ENCODE measurements at regions not wholly inside any gene's neighbourhood (a gene's known extent, or its start where the extent isn't known, plus 50 kb on each side); places are given as distances from the start of the nearest gene placed in this dataset.

DNA sequence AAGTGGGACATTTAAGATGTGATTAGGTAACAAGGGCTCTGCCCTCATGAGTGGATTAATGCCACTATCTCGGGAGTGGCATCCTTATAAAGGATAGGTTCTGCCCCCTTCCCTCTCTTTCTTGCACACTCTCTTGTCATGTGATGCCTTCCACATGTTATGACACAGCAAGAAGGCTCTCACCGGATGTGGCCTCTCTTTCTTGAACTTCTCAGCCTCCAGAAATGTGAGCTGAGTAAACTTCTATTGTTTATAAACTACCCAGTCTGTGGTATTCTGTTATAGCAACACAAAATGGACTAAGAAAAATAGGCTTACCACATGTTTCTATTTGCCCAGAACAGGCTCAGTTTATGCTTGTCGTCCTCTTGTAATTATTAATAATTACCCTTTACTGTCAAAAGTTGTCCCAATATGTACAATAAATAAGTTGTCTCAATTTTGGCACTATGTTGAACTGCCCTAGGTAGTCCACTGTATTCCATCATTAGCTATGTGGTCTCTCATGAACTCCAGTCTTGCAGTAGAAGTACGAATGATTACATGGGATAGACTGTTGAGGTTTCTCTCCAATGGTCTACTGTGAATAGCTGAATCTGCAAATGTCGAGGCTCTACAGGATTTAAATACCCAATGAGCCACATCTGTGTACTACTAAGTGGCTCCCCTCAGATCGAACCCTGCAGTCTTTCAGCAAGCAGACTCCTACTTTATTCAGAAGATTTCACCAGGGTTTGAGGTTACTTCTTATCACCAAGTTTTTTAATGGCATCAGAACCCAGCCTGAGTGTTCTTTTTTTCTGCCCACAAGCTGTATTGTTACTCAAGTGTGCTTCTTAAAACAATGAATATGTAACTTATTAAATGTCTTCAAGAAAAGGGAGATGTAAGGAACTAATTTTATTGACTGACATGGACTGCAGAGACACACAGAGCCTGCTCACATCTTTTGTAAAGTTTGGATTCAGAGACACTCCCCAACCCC is 102.0 kb upstream of the LEF1 start:
- no peaks in the 10 kb centered on the region for H3K4me1 Mint-ChIP-seq
- H3K9me3 Mint-ChIP-seq (ENCODE audit: insufficient read depth): no peaks in the 10 kb centered on the region
- ChIA-PET CTCF (no interaction called here), POLR2A (no interaction called here)
- H3K9ac ChIP-seq (ENCODE audit: low read length): no peak overlapping the region
- no peaks in the 10 kb centered on the region for H3K4me1 ChIP-seq (ENCODE audit: control insufficient read depth in 2 of 2, insufficient read depth in 2 of 2, low read length in 2 of 2)
- H3K79me2 ChIP-seq (ENCODE audit: control insufficient read depth, insufficient read depth, low read length): no peaks in the 10 kb centered on the region
- TF ChIP-seq, protein P1, sequence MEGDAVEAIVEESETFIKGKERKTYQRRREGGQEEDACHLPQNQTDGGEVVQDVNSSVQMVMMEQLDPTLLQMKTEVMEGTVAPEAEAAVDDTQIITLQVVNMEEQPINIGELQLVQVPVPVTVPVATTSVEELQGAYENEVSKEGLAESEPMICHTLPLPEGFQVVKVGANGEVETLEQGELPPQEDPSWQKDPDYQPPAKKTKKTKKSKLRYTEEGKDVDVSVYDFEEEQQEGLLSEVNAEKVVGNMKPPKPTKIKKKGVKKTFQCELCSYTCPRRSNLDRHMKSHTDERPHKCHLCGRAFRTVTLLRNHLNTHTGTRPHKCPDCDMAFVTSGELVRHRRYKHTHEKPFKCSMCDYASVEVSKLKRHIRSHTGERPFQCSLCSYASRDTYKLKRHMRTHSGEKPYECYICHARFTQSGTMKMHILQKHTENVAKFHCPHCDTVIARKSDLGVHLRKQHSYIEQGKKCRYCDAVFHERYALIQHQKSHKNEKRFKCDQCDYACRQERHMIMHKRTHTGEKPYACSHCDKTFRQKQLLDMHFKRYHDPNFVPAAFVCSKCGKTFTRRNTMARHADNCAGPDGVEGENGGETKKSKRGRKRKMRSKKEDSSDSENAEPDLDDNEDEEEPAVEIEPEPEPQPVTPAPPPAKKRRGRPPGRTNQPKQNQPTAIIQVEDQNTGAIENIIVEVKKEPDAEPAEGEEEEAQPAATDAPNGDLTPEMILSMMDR (IDR thresholded peaks at IDR 0.05): no peak
- TF ChIP-seq EZH2 (IDR thresholded peaks at IDR 0.05; ENCODE audit: borderline replicate concordance, insufficient read depth, low read depth, low read length, poor library complexity, severe bottlenecking): no peak
- H3K27me3 ChIP-seq (replicated peaks in 1 of 4; ENCODE audit: control extremely low read depth in 1 of 4, control insufficient read depth in 3 of 4, insufficient read depth in 4 of 4, low read length in 3 of 4): no peaks in the 10 kb centered on the region
- ATAC-seq (ENCODE audit: low read depth) (no peak), DNase-seq (no peak)
- H3K27me3 Mint-ChIP-seq: no peaks in the 10 kb centered on the region
- no peak overlapping the region for H3K27ac ChIP-seq (ENCODE audit: low read length in 2 of 2)
- H3K4me3 Mint-ChIP-seq: no peak overlapping the region
- no peaks in the 10 kb centered on the region for H3K36me3 ChIP-seq (replicated peaks in 1 of 2; ENCODE audit: control extremely low read depth in 1 of 2, control insufficient read depth in 1 of 2, extremely low read depth in 1 of 2, insufficient read depth in 2 of 2, low read length in 1 of 2)
- no peak overlapping the region for H3K27ac Mint-ChIP-seq
- no peaks in the 10 kb centered on the region for H4K20me1 ChIP-seq (ENCODE audit: control insufficient read depth, insufficient read depth, low read length, poor library complexity, severe bottlenecking)
- H2AFZ ChIP-seq (ENCODE audit: insufficient read depth, low read depth, low read length, poor library complexity, severe bottlenecking): no peak overlapping the region
- 76% methylated on average over 4 of the region's 6 CpGs for WGBS (ENCODE audit: insufficient coverage)
- no peak overlapping the region for H3K4me2 ChIP-seq (replicated peaks; ENCODE audit: low read depth, low read length, poor library complexity, severe bottlenecking)
- H3K4me3 ChIP-seq (ENCODE audit: control extremely low read depth in 1 of 5, extremely low read depth in 1 of 5, insufficient read depth in 1 of 5, low read depth in 2 of 5, low read length in 4 of 5): no peak overlapping the region
- intact Hi-C loops (cut with micrococcal nuclease): no loop called here
- H3K9me3 ChIP-seq (ENCODE audit: control extremely low read depth in 1 of 3, control insufficient read depth in 2 of 3, insufficient read depth in 1 of 3, low read length in 2 of 3): no peaks in the 10 kb centered on the region

DNA sequence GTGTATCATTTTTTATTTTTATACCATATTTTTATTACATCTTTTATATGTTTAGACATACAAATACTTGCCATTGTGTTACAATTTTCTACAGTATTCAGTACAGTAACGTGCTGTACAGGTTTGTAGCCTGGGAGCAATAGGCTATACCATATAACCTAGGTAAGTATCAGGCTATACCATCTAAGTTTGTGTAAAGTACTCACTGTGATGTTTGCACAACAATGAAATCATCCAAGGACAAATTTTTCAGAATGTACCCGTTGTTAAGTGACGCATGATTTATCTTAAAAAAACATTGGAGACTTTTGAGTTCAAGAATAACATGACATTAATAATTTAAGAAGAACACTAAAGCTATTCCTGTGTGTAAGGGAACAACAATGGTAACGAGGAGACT is 96.0 kb upstream of the LEF1 start:
- Mint-ChIP-seq H3K9me3 (ENCODE audit: insufficient read depth) (no peaks in the 10 kb centered on the region), H3K27me3 (peaks cover 3% of the 10 kb centered on the region), H3K4me1 (no peaks in the 10 kb centered on the region), H3K4me3 (no peak overlapping the region), H3K27ac (no peak overlapping the region)
- no CpG with 5 or more reads among the region's 4 CpGs for WGBS (ENCODE audit: insufficient coverage)
- ChIA-PET POLR2A (no interaction called here), CTCF (no interaction called here)
- DNase-seq (no peak), ATAC-seq (ENCODE audit: low read depth) (no peak)
- H4K20me1 ChIP-seq (ENCODE audit: control insufficient read depth, insufficient read depth, low read length, poor library complexity, severe bottlenecking): no peaks in the 10 kb centered on the region
- H3K4me1 ChIP-seq (ENCODE audit: control insufficient read depth in 2 of 2, insufficient read depth in 2 of 2, low read length in 2 of 2): no peaks in the 10 kb centered on the region
- no peak overlapping the region for H3K9ac ChIP-seq (ENCODE audit: low read length)
- no peaks in the 10 kb centered on the region for H3K36me3 ChIP-seq (replicated peaks in 1 of 2; ENCODE audit: control extremely low read depth in 1 of 2, control insufficient read depth in 1 of 2, extremely low read depth in 1 of 2, insufficient read depth in 2 of 2, low read length in 1 of 2)
- H2AFZ ChIP-seq (ENCODE audit: insufficient read depth, low read depth, low read length, poor library complexity, severe bottlenecking): no peak overlapping the region
- TF ChIP-seq, protein P1 (IDR thresholded peaks at IDR 0.05): no peak
- no peak for TF ChIP-seq EZH2 (IDR thresholded peaks at IDR 0.05; ENCODE audit: borderline replicate concordance, insufficient read depth, low read depth, low read length, poor library complexity, severe bottlenecking)
- no peaks in the 10 kb centered on the region for H3K9me3 ChIP-seq (ENCODE audit: control extremely low read depth in 1 of 3, control insufficient read depth in 2 of 3, insufficient read depth in 1 of 3, low read length in 2 of 3)
- no peak overlapping the region for H3K4me2 ChIP-seq (replicated peaks; ENCODE audit: low read depth, low read length, poor library complexity, severe bottlenecking)
- no peak overlapping the region for H3K4me3 ChIP-seq (ENCODE audit: control extremely low read depth in 1 of 5, extremely low read depth in 1 of 5, insufficient read depth in 1 of 5, low read depth in 2 of 5, low read length in 4 of 5)
- intact Hi-C loops (cut with micrococcal nuclease): no loop called here
- H3K27ac ChIP-seq (ENCODE audit: low read length in 2 of 2): no peak overlapping the region
- no peaks in the 10 kb centered on the region for H3K79me2 ChIP-seq (ENCODE audit: control insufficient read depth, insufficient read depth, low read length)
- no peaks in the 10 kb centered on the region for H3K27me3 ChIP-seq (replicated peaks in 1 of 4; ENCODE audit: control extremely low read depth in 1 of 4, control insufficient read depth in 3 of 4, insufficient read depth in 4 of 4, low read length in 3 of 4)

All from B cell (primary cell).